ENCODE measurements at regions not wholly inside any gene's neighbourhood (a gene's known extent, or its start where the extent isn't known, plus 50 kb on each side); places are given as distances from the start of the nearest gene placed in this dataset.
"Not testable (repeated sequence)": the region's sequence is repeated elsewhere in the genome, so short reads cannot be mapped to it uniquely, and the experiment has no call there.

- not testable (repeated sequence) for TF ChIP-seq CTCF (IDR thresholded peaks at IDR 0.05); POLR2AphosphoS5 (IDR thresholded peaks at IDR 0.05; ENCODE audit: insufficient read depth in 1 of 2, low read depth in 1 of 2); POLR2A (IDR thresholded peaks at IDR 0.05)
These were observed 57.3 kb upstream of the NAMPT start for GRCh38 chr7:106342049-106342448.
